ENCODE measurements at regions not wholly inside any gene's neighbourhood (a gene's known extent, or its start where the extent isn't known, plus 50 kb on each side); places are given as distances from the start of the nearest gene placed in this dataset.

GRCh38 chrX:26050099-26050498 lies 88.0 kb upstream of the MAGEB18 start:
- DNase-seq = no peak
- H3K36me3 ChIP-seq = no peaks in the 10 kb centered on the region
- intact Hi-C loops (cut with DNase I; ENCODE audit: low total_unique reads) = no loop called here
- no peak overlapping the region for H3K27ac ChIP-seq
- H3K9me3 ChIP-seq = peaks cover 0 to 3% (median 0%) of the 10 kb centered on the region in 4 donors
- no peaks in the 10 kb centered on the region for H3K4me1 ChIP-seq
- no peak overlapping the region for H3K4me3 ChIP-seq
- TF ChIP-seq POLR2AphosphoS5 (IDR thresholded peaks at IDR 0.05) (no peak), CTCF (IDR thresholded peaks at IDR 0.05) (no peak), EP300 (IDR thresholded peaks at IDR 0.05) (no peak)
- no peaks in the 10 kb centered on the region for H3K27me3 ChIP-seq

- H3K4me3 ChIP-seq = no peak overlapping the region
- no peaks in the 10 kb centered on the region for H3K9me3 ChIP-seq
- 69 to 79% (median 72%) methylated on average over 5 of the region's 5 CpGs for WGBS, 5 donors
- no peak for TF ChIP-seq POLR2AphosphoS5 (IDR thresholded peaks at IDR 0.05)
- TF ChIP-seq EP300 (IDR thresholded peaks at IDR 0.05) = no peak
- TF ChIP-seq POLR2A (IDR thresholded peaks at IDR 0.05) = no peak
- TF ChIP-seq CTCF (IDR thresholded peaks at IDR 0.05) = no peak
- no peaks in the 10 kb centered on the region for H3K36me3 ChIP-seq
- no peaks in the 10 kb centered on the region for H3K27me3 ChIP-seq
- DNase-seq = no peak
- no peaks in the 10 kb centered on the region for H3K4me1 ChIP-seq
- no peak overlapping the region for H3K27ac ChIP-seq
- intact Hi-C loops (cut with DNase I; ENCODE audit: low total_unique reads) = no loop called here
Observed at GRCh38 chrX:26070882-26071281, 67.3 kb upstream of the MAGEB18 start.

GRCh38 chrX:26071618-26072017 lies 66.5 kb upstream of the MAGEB18 start:
- no peak for DNase-seq
- 82 to 90% (median 88%) methylated on average over 7 to 10 of the region's 10 CpGs for WGBS, 5 donors
- H3K4me1 ChIP-seq = no peaks in the 10 kb centered on the region
- TF ChIP-seq CTCF (IDR thresholded peaks at IDR 0.05) (no peak), POLR2AphosphoS5 (IDR thresholded peaks at IDR 0.05) (no peak), POLR2A (IDR thresholded peaks at IDR 0.05) (no peak), EP300 (IDR thresholded peaks at IDR 0.05) (no peak)
- H3K27ac ChIP-seq = no peak overlapping the region
- H3K9me3 ChIP-seq = no peaks in the 10 kb centered on the region
- no peak overlapping the region for H3K4me3 ChIP-seq
- H3K36me3 ChIP-seq = no peaks in the 10 kb centered on the region
- intact Hi-C loops (cut with DNase I; ENCODE audit: low total_unique reads) = no loop called here
- no peaks in the 10 kb centered on the region for H3K27me3 ChIP-seq

GRCh38 chrX:26083093-26083492 lies 55.0 kb upstream of the MAGEB18 start:
- H3K9me3 ChIP-seq = no peaks in the 10 kb centered on the region
- WGBS, 5 donors = 77 to 90% (median 83%) methylated on average over 4 of the region's 4 CpGs
- H3K4me1 ChIP-seq = no peaks in the 10 kb centered on the region
- no peak for DNase-seq
- H3K4me3 ChIP-seq = no peak overlapping the region
- TF ChIP-seq EP300 (IDR thresholded peaks at IDR 0.05) (no peak), POLR2AphosphoS5 (IDR thresholded peaks at IDR 0.05) (no peak), POLR2A (IDR thresholded peaks at IDR 0.05) (no peak), CTCF (IDR thresholded peaks at IDR 0.05) (no peak)
- intact Hi-C loops (cut with DNase I; ENCODE audit: low total_unique reads) = no loop called here
- H3K36me3 ChIP-seq = no peaks in the 10 kb centered on the region
- H3K27me3 ChIP-seq = no peaks in the 10 kb centered on the region
- H3K27ac ChIP-seq = no peak overlapping the region

Measured in stomach (tissue), 8 donors.